IMR-90 (cell line): ENCODE measurements at regions not wholly inside any gene's neighbourhood (a gene's known extent, or its start where the extent isn't known, plus 50 kb on each side); places are given as distances from the start of the nearest gene placed in this dataset.

Source experiments
- ATAC-seq: fragments of 200-7000 bp; cut with Tn5 transposase; 2 replicates; pipeline ENCODE4 v1.9.1; 2020; ENCODE audit warnings: low read depth, mild to moderate bottlenecking, moderate library complexity
- BruUV-seq: library from RNA; stranded (reverse); fragments of 400-500 nt; replicated peaks from 2 replicates; lab custom pipeline; 2021; lab: Mats Ljungman, UMichigan
- CTCF ChIA-PET: fragments of 300-600 bp; formaldehyde crosslinking; extraction: SDS; loops from one replicate; lab custom pipeline; 2021; ENCODE audit warnings: antibody characterized with exemption; lab: Yijun Ruan, JAX
- POLR2A ChIA-PET: fragments of 300-600 bp; sonication (Branson Sonifier 250); formaldehyde crosslinking; loops from one replicate; lab custom pipeline; 2022; ENCODE audit warnings: antibody characterized with exemption; ENCODE audit not compliant: unreplicated experiment; lab: Charles Lee
- DNase-seq: peaks from one replicate; pipeline ENCODE4 v3.0.0; 2013
- H2AFZ ChIP-seq: replicated peaks from 2 replicates; pipeline ENCODE3; 2013; ENCODE audit warnings: low read length, mild to moderate bottlenecking; ENCODE audit not compliant: poor library complexity
- H2AK5ac ChIP-seq: 2 replicates; pipeline ENCODE4 v1.6.1; 2013; ENCODE audit warnings: low read depth, low read length, inconsistent platforms
- H2AK9ac ChIP-seq: replicated peaks from 2 replicates; pipeline ENCODE3; 2013; ENCODE audit warnings: mild to moderate bottlenecking, low read depth, low read length, moderate library complexity; ENCODE audit not compliant: poor library complexity
- H2BK120ac ChIP-seq: 2 replicates; pipeline ENCODE4 v1.6.1; 2013; ENCODE audit warnings: low read depth, low read length, inconsistent platforms
- H2BK15ac ChIP-seq: 3 replicates; pipeline ENCODE4 v1.6.1; 2013; ENCODE audit warnings: low read depth, low read length, inconsistent platforms
- H2BK20ac ChIP-seq: 2 replicates; pipeline ENCODE4 v1.6.1; 2013; ENCODE audit warnings: low read depth, mild to moderate bottlenecking, inconsistent platforms, low read length, moderate library complexity
- H2BK5ac ChIP-seq: 2 replicates; pipeline ENCODE4 v1.6.1; 2013; ENCODE audit warnings: mild to moderate bottlenecking, low read depth, low read length, inconsistent platforms; ENCODE audit not compliant: poor library complexity, severe bottlenecking
- H3K14ac ChIP-seq: replicated peaks from 2 replicates; pipeline ENCODE4 v1.6.1; 2013; ENCODE audit warnings: low read depth, low read length, inconsistent platforms
- H3K18ac ChIP-seq: 2 replicates; pipeline ENCODE4 v1.6.1; 2013; ENCODE audit warnings: low read depth, low read length, control low read depth
- H3K23ac ChIP-seq: 2 replicates; pipeline ENCODE4 v1.6.1; 2013; ENCODE audit warnings: low read depth, low read length, inconsistent platforms
- H3K27ac ChIP-seq: 2 replicates; pipeline ENCODE4 v1.5.1; 2013; ENCODE audit warnings: mild to moderate bottlenecking, control low read depth, low read length; ENCODE audit not compliant: insufficient read depth
- H3K27me3 ChIP-seq: 2 replicates; pipeline ENCODE4 v1.6.1; 2013; ENCODE audit warnings: low read length; ENCODE audit not compliant: control insufficient read depth, insufficient read depth
- H3K36me3 ChIP-seq: 2 replicates; pipeline ENCODE4 v1.6.1; 2013; ENCODE audit warnings: low read length, mixed read lengths; ENCODE audit not compliant: control insufficient read depth, insufficient read depth
- H3K4ac ChIP-seq: 2 replicates; pipeline ENCODE4 v1.6.1; 2013; ENCODE audit warnings: low read depth, low read length, inconsistent platforms
- H3K4me1 ChIP-seq: 2 replicates; pipeline ENCODE4 v1.6.1; 2013; ENCODE audit warnings: low read length, mixed read lengths; ENCODE audit not compliant: control insufficient read depth, insufficient read depth
- H3K4me2 ChIP-seq: 2 replicates; pipeline ENCODE4 v1.6.1; 2013; ENCODE audit warnings: low read depth, mild to moderate bottlenecking, control low read depth, low read length, moderate library complexity
- H3K4me3 ChIP-seq: 2 replicates; pipeline ENCODE4 v1.5.1; 2013; ENCODE audit warnings: low read depth, mild to moderate bottlenecking, control low read depth, low read length, moderate library complexity; ENCODE audit not compliant: insufficient read depth
- H3K56ac ChIP-seq: 2 replicates; pipeline ENCODE4 v1.6.1; 2013; ENCODE audit warnings: low read length, inconsistent platforms; ENCODE audit not compliant: insufficient read depth; ENCODE audit errors: extremely low read depth
- H3K79me1 ChIP-seq, 2 experiments: 2 replicates each; pipeline ENCODE4 v1.6.1; 2013; ENCODE audit warnings: low read length in 2 of 2, inconsistent platforms in 1 of 2, low read depth in 1 of 2
- H3K9ac ChIP-seq: 2 replicates; pipeline ENCODE4 v1.6.1; 2013; ENCODE audit warnings: low read depth, low read length, control low read depth
- H3K9me1 ChIP-seq: 2 replicates; pipeline ENCODE4 v1.6.1; 2013; ENCODE audit warnings: low read length, inconsistent platforms; ENCODE audit not compliant: insufficient read depth
- H3K9me3 ChIP-seq: 2 replicates; pipeline ENCODE4 v1.6.1; 2013; ENCODE audit warnings: low read length; ENCODE audit not compliant: control insufficient read depth, insufficient read depth
- H4K20me1 ChIP-seq: 2 replicates; pipeline ENCODE4 v1.6.1; 2013; ENCODE audit warnings: low read length, inconsistent platforms; ENCODE audit not compliant: insufficient read depth
- H4K5ac ChIP-seq: 2 replicates; pipeline ENCODE4 v1.6.1; 2013; ENCODE audit warnings: mild to moderate bottlenecking, low read depth, low read length, control low read depth
- H4K8ac ChIP-seq, 2 experiments: 2 replicates each; pipeline ENCODE4 v1.6.1; 2013; ENCODE audit warnings: low read depth in 2 of 2, low read length in 2 of 2, control low read depth in 1 of 2, inconsistent platforms in 1 of 2
- H4K91ac ChIP-seq: 2 replicates; pipeline ENCODE4 v1.6.1; 2013; ENCODE audit warnings: low read depth, low read length, inconsistent platforms; ENCODE audit not compliant: insufficient read depth
- FOS ChIP-seq: fragments of 150-350 bp; IDR thresholded peaks from 2 replicates; pipeline ENCODE4 v1.6.1; 2016; ENCODE audit warnings: low read depth, low read length
- MAFK ChIP-seq: IDR thresholded peaks from 2 replicates; pipeline ENCODE4 v1.6.1; 2012; ENCODE audit warnings: low read depth, low read length, improper control_type of control experiment
- MAZ ChIP-seq: IDR thresholded peaks from 2 replicates; pipeline ENCODE4 v1.6.1; 2012; ENCODE audit warnings: low read depth, mild to moderate bottlenecking, low read length, improper control_type of control experiment, moderate library complexity, borderline replicate concordance
- MXI1 ChIP-seq: IDR thresholded peaks from 2 replicates; pipeline ENCODE4 v1.6.1; 2012; ENCODE audit warnings: low read depth, mild to moderate bottlenecking, low read length, moderate library complexity, borderline replicate concordance
- NFE2L2 ChIP-seq: fragments of 150-350 bp; IDR thresholded peaks from 2 replicates; pipeline ENCODE4 v1.6.1; 2016; ENCODE audit warnings: low read depth, mild to moderate bottlenecking, low read length
- SMC3 ChIP-seq: fragments of 150-350 bp; IDR thresholded peaks from 2 replicates; pipeline ENCODE4 v1.6.1; 2016; ENCODE audit warnings: low read depth, mild to moderate bottlenecking, antibody characterized with exemption, low read length, moderate library complexity
- WGBS, 2 experiments: methylation state at CpG; one replicate each; pipeline versions ENCODE4 v1.1.5 to v1.1.7; 2013; ENCODE audit warnings: missing lambda C conversion rate in 2 of 2; ENCODE audit not compliant: insufficient read length in 1 of 2; ENCODE audit errors: extremely low coverage in 2 of 2; 5-methylcytosine and 5-hydroxymethylcytosine counted together
- dilution Hi-C: fragments of 300-500 bp; cut with HindIII; formaldehyde crosslinking; loops from one replicate; pipeline ENCODE4 v1.14.3; 2018; ENCODE audit warnings: low sequenced_read_pairs; ENCODE audit not compliant: unreplicated experiment
- in situ Hi-C: fragments of 300-500 bp; cut with MboI; formaldehyde crosslinking; loops from 3 replicates; pipeline ENCODE4 v1.14.3; 2019; ENCODE audit warnings: low sequenced_read_pairs, inconsistent platforms, mixed read lengths
- intact Hi-C: fragments of 100-400 bp; cut with micrococcal nuclease; formaldehyde crosslinking; loops from 2 replicates; pipeline ENCODE4 v1.10.0; 2022

- no peak overlapping the region for H4K8ac ChIP-seq
- H3K36me3 ChIP-seq, result no peaks in the 10 kb centered on the region
- intact Hi-C loops, result no loop called here
- H3K4me1 ChIP-seq, result no peaks in the 10 kb centered on the region
- no peak overlapping the region for H3K56ac ChIP-seq
- H3K4ac ChIP-seq, result no peak overlapping the region
- no peak overlapping the region for H3K9ac ChIP-seq
- H2AK5ac ChIP-seq, result no peak overlapping the region
- H2AFZ ChIP-seq, result no peak overlapping the region
- no peak overlapping the region for H2BK5ac ChIP-seq
- H4K5ac ChIP-seq, result no peak overlapping the region
- no peak overlapping the region for H3K23ac ChIP-seq
- H3K27ac ChIP-seq, result no peak overlapping the region
- no peak overlapping the region for H2BK20ac ChIP-seq
- in situ Hi-C loops, result no loop called here
- POLR2A ChIA-PET, result no interaction called here
- H3K4me2 ChIP-seq, result no peak overlapping the region
- CTCF ChIA-PET, result no interaction called here
- no peak overlapping the region for H3K18ac ChIP-seq
- no peaks in the 10 kb centered on the region for H3K9me1 ChIP-seq
- no peak for DNase-seq
- dilution Hi-C loops, result no loop called here
- BruUV-seq, result no TSS peak
- no peaks in the 10 kb centered on the region for H3K79me1 ChIP-seq
- H4K20me1 ChIP-seq, result no peaks in the 10 kb centered on the region
- H3K4me3 ChIP-seq, result no peak overlapping the region
- 67% methylated on average over 1 of the region's 1 CpG; no CpG with 5 or more reads in 1 of the 2 experiments for WGBS, 2 experiments
- no peaks in the 10 kb centered on the region for H3K9me3 ChIP-seq
- no peak overlapping the region for H2BK120ac ChIP-seq
- H3K14ac ChIP-seq, result no peak overlapping the region
- H4K91ac ChIP-seq, result no peak overlapping the region
- ATAC-seq, result no peak
- H2BK15ac ChIP-seq, result no peak overlapping the region
- H2AK9ac ChIP-seq, result no peak overlapping the region
- TF ChIP-seq NFE2L2, result no peak
- no peak for TF ChIP-seq MAFK
- no peak for TF ChIP-seq SMC3
- no peak for TF ChIP-seq FOS
- TF ChIP-seq MAZ, result no peak
- TF ChIP-seq MXI1, result no peak
- no peaks in the 10 kb centered on the region; the same call in 1 of the 2 replicates for H3K27me3 ChIP-seq
Measured at GRCh38 chr6:82611751-82612150, 248.1 kb downstream of the TPBG start.
